ENCODE measurements at regions not wholly inside any gene's neighbourhood (a gene's known extent, or its start where the extent isn't known, plus 50 kb on each side); places are given as distances from the start of the nearest gene placed in this dataset.

DNA sequence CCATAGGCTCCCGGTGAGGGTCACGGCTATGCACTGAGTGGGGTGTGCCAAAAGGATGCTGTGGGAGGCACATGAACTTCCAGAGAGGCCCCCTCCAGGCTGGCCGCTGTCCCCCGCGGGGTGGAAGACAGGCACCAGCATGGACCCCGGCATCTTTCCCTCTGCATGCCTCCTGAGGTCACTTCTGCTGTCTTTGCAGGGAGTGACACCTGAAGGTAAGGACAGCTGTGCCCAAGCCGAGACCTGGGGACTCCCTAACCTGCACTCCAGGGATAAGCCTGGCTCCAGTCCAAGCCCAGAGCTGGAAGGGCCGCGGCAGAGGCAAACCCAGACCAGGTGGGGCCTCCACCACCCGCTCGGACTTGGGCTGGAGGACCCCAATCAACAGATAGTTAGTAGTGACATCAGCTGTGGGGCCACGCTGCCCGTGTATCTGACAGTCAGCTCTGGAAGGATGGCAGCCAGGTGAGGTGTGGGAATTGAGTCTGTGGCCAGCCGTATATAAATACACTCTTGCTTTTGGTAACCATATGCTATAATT lies 340.7 kb upstream of the MKI67 start:
- Histone ChIP-seq H3K27ac (no peak overlapping the region), H3K36me3 (no peaks in the 10 kb centered on the region), H3K27me3 (no peaks in the 10 kb centered on the region), H3K4me3 (no peak overlapping the region), H3K9me3 (no peaks in the 10 kb centered on the region), H3K4me1 (no peaks in the 10 kb centered on the region)
- ATAC-seq (no peak), DNase-seq (no peak)
- TF ChIP-seq CTCF (IDR thresholded peaks at IDR 0.05) = no peak
- intact Hi-C loops (cut with DNase I) = no loop called here

GRCh38 chr10:128468462-128468861 lies 342.2 kb upstream of the MKI67 start:
- Histone ChIP-seq H3K4me3 (no peak overlapping the region), H3K27me3 (peaks cover 4% of the 10 kb centered on the region), H3K36me3 (no peaks in the 10 kb centered on the region), H3K4me1 (no peaks in the 10 kb centered on the region), H3K9me3 (no peaks in the 10 kb centered on the region), H3K27ac (no peak overlapping the region)
- no peak for TF ChIP-seq CTCF (IDR thresholded peaks at IDR 0.05)
- intact Hi-C loops (cut with DNase I) = no loop called here
- no peak for DNase-seq
- ATAC-seq = no peak

- peaks cover 5% of the 10 kb centered on the region for H3K27me3 ChIP-seq
- intact Hi-C loops (cut with DNase I) = no loop called here
- H3K36me3 ChIP-seq = no peaks in the 10 kb centered on the region
- DNase-seq (no peak), ATAC-seq (no peak)
- no peak overlapping the region for H3K4me3 ChIP-seq
- no peaks in the 10 kb centered on the region for H3K9me3 ChIP-seq
- no peak overlapping the region for H3K27ac ChIP-seq
- H3K4me1 ChIP-seq = no peaks in the 10 kb centered on the region
- no peak for TF ChIP-seq CTCF (IDR thresholded peaks at IDR 0.05)
These were observed 343.3 kb upstream of the MKI67 start for GRCh38 chr10:128469515-128469914.

- ATAC-seq (no peak), DNase-seq (peak; percentile 57)
- no peak overlapping the region for H3K4me3 ChIP-seq
- no peaks in the 10 kb centered on the region for H3K36me3 ChIP-seq
- H3K4me1 ChIP-seq = no peaks in the 10 kb centered on the region
- H3K27me3 ChIP-seq = peaks cover 5% of the 10 kb centered on the region
- intact Hi-C loops (cut with DNase I) = no loop called here
- TF ChIP-seq CTCF (IDR thresholded peaks at IDR 0.05) = no peak
- no peak overlapping the region for H3K27ac ChIP-seq
- H3K9me3 ChIP-seq = no peaks in the 10 kb centered on the region
These were observed 344.2 kb upstream of the MKI67 start for GRCh38 chr10:128470321-128470965.

DNA sequence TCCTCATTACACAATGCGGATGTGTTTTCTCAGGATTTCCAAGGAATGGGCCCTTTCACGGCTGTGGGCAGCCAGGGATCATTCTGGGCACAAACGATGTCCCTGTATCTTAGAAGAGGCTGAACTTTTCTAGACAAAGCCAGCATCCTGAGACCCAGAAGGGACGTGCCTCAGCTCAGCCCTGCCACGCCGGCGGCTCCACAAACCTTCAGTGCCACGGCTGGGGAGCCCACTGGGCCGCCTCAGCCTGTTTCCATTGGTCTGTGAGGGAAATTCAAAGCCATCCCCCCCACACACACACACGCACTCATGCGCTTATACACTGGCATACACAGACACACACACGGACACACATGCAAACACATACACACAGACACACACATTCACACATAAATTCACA lies 344.9 kb upstream of the MKI67 start:
- TF ChIP-seq CTCF (IDR thresholded peaks at IDR 0.05) = no peak
- Histone ChIP-seq H3K27ac (no peak overlapping the region), H3K4me3 (no peak overlapping the region), H3K36me3 (no peaks in the 10 kb centered on the region), H3K4me1 (no peaks in the 10 kb centered on the region), H3K27me3 (peaks cover 5% of the 10 kb centered on the region), H3K9me3 (no peaks in the 10 kb centered on the region)
- DNase-seq (peak; percentile 25), ATAC-seq (no peak)
- intact Hi-C loops (cut with DNase I) = no loop called here

DNA sequence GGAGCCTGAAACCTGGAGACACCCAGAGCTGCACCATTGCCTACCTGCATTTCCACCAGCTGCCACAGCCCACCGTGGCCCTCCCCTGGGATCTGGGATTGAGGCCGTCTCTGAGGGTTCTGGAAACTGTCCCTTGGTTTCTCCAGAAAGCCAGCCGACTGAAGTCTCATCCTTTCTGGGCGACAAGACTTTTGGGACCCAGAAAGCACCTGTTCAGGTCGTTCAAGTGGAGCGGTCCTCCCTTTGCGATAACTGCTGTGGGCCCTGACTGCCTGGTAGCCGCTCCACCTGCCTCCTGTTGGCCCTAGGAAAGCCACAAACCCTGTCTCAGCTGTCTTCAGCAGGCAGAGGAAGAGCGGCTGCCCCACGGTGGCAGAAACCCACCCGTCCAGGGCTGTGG lies 346.0 kb upstream of the MKI67 start:
- no peaks in the 10 kb centered on the region for H3K9me3 ChIP-seq

More for the DNA sequence above, 346.0 kb upstream of the MKI67 start:
- no peak for ATAC-seq
- Histone ChIP-seq H3K4me3 (no peak overlapping the region), H3K27ac (no peak overlapping the region), H3K36me3 (no peaks in the 10 kb centered on the region), H3K4me1 (no peaks in the 10 kb centered on the region), H3K27me3 (peaks cover 5% of the 10 kb centered on the region)
- DNase-seq = peak; percentile 49
- intact Hi-C loops (cut with DNase I) = no loop called here
- TF ChIP-seq CTCF (IDR thresholded peaks at IDR 0.05) = no peak
